Kidney (tissue), 13 donors: ENCODE measurements at regions not wholly inside any gene's neighbourhood (a gene's known extent, or its start where the extent isn't known, plus 50 kb on each side); places are given as distances from the start of the nearest gene placed in this dataset.
"Not testable (repeated sequence)": the region's sequence is repeated elsewhere in the genome, so short reads cannot be mapped to it uniquely, and the experiment has no call there.

Source experiments
- DNase-seq, 5 donors: peaks; one replicate each; pipeline ENCODE4 v3.0.0-alpha.2; 2013 to 2020
- FAIRE-seq: peaks from 2 replicates; lab custom pipeline; 2012; peaks lifted over from hg19 to GRCh38; lab: Jason Lieb, UNC
- H3K27ac ChIP-seq, 2 donors: one replicate each; pipeline ENCODE4 v1.7.0; 2013; ENCODE audit warnings: low read depth in 2 of 2, low read length in 2 of 2, inconsistent platforms in 1 of 2
- H3K27me3 ChIP-seq: one replicate; pipeline ENCODE4 v1.7.1; 2013; ENCODE audit warnings: low read length, inconsistent platforms; ENCODE audit not compliant: control insufficient read depth, insufficient read depth
- H3K36me3 ChIP-seq, 3 donors: one replicate each; pipeline versions ENCODE4 v1.7.0 to v1.7.1; 2013; ENCODE audit warnings: low read length in 3 of 3, control low read depth in 1 of 3, inconsistent platforms in 1 of 3; ENCODE audit not compliant: insufficient read depth in 3 of 3, control insufficient read depth in 2 of 3
- H3K4me1 ChIP-seq, 3 donors: one replicate each; pipeline versions ENCODE4 v1.7.0 to v1.7.1; 2013; ENCODE audit warnings: low read length in 3 of 3, inconsistent platforms in 1 of 3, low read depth in 1 of 3; ENCODE audit not compliant: control insufficient read depth in 2 of 3, insufficient read depth in 2 of 3
- H3K4me3 ChIP-seq, 3 donors: one replicate each; pipeline versions ENCODE4 v1.7.0 to v1.8.1; 2013; ENCODE audit warnings: low read length in 3 of 3, control low read depth in 1 of 3, inconsistent platforms in 1 of 3
- H3K9ac ChIP-seq, 3 donors: one replicate each; pipeline versions ENCODE4 v1.7.0 to v1.7.1; 2013; ENCODE audit warnings: low read length in 3 of 3, control low read depth in 1 of 3, inconsistent platforms in 1 of 3
- H3K9me3 ChIP-seq, 3 donors: one replicate each; pipeline versions ENCODE4 v1.7.0 to v1.7.1; 2013; ENCODE audit warnings: low read length in 3 of 3, control low read depth in 1 of 3, inconsistent platforms in 1 of 3; ENCODE audit not compliant: control insufficient read depth in 2 of 3, insufficient read depth in 1 of 3
- intact Hi-C: fragments of 100-400 bp; cut with DNase I; formaldehyde crosslinking; loops from one replicate; pipeline ENCODE4 v1.11.1; 2022
- TF ChIP-seq, protein P1 (sequence below): IDR thresholded peaks from 3 replicates; pipeline ENCODE4 v1.5.1; 2012; ENCODE audit warnings: mild to moderate bottlenecking, moderate library complexity, borderline replicate concordance; ENCODE audit not compliant: insufficient read depth; ENCODE audit errors: extremely low read depth
- donor health status: control.
- donor health status: control.
- donor health status: control.
- donor health status: control.
- donor health status: control.
- donor health status: DM: yes; HTN: yes; CAD: no.
- donor health status: Normal renal cell carcinoma (clear cell type).

DNA sequence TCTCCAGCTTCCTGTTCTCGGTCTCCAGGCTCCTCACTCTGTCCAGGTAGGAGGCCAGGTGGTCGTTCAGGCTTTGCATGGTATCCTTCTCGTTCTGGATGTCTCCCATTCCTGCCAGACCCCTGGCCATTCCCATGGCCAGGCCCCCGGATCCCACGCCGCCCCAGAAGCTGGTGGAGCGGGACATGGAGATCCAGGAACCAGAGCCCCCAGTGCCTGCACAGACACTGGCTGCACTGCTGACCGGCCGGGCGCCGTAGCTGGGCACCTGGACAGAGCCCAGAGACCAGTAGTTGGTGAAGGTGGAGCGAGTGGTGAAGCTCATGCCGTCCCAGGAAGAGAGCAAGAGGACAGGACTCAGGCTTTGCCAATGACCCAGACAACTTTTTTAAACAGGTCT lies 129.1 kb upstream of the WDR75 start:
- TF ChIP-seq, protein P1, sequence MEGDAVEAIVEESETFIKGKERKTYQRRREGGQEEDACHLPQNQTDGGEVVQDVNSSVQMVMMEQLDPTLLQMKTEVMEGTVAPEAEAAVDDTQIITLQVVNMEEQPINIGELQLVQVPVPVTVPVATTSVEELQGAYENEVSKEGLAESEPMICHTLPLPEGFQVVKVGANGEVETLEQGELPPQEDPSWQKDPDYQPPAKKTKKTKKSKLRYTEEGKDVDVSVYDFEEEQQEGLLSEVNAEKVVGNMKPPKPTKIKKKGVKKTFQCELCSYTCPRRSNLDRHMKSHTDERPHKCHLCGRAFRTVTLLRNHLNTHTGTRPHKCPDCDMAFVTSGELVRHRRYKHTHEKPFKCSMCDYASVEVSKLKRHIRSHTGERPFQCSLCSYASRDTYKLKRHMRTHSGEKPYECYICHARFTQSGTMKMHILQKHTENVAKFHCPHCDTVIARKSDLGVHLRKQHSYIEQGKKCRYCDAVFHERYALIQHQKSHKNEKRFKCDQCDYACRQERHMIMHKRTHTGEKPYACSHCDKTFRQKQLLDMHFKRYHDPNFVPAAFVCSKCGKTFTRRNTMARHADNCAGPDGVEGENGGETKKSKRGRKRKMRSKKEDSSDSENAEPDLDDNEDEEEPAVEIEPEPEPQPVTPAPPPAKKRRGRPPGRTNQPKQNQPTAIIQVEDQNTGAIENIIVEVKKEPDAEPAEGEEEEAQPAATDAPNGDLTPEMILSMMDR, result no peak
- Histone ChIP-seq H3K4me3 (no peak overlapping the region), H3K36me3 (no peaks in the 10 kb centered on the region), H3K27ac (no peak overlapping the region), H3K9me3 (no peaks in the 10 kb centered on the region), H3K4me1 (no peaks in the 10 kb centered on the region), H3K27me3 (no peaks in the 10 kb centered on the region), H3K9ac (no peak overlapping the region)
- intact Hi-C loops, result no loop called here
- no peak for DNase-seq
- FAIRE-seq, result no peak

DNA sequence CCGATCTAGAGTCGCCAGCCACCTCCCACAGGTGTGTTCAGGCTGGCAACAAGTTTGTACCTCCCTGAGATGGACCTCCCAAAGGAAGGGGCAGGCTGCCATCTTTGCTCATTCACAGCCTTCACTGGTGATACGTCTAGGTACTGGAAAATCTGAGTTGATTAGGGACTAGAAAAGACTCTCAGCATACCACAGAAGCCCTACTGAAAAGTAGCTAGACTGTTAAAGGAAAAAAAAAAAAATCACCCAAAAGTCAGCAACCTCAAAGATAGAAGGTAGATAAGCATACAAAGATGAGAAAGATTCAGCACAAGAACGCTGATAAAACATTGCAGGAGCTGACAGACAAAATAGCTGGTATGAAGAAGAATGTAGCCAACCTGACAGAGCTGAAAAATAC lies 128.6 kb upstream of the WDR75 start:
- no peak overlapping the region for H3K9ac ChIP-seq
- no peaks in the 10 kb centered on the region for H3K9me3 ChIP-seq
- no peak overlapping the region for H3K27ac ChIP-seq
- DNase-seq, result no peak
- no peak overlapping the region for H3K4me3 ChIP-seq
- H3K27me3 ChIP-seq, result no peaks in the 10 kb centered on the region
- FAIRE-seq, result no peak
- intact Hi-C loops, result no loop called here
- no peaks in the 10 kb centered on the region for H3K4me1 ChIP-seq
- H3K36me3 ChIP-seq, result no peaks in the 10 kb centered on the region
- TF ChIP-seq, protein P1, result no peak

DNA sequence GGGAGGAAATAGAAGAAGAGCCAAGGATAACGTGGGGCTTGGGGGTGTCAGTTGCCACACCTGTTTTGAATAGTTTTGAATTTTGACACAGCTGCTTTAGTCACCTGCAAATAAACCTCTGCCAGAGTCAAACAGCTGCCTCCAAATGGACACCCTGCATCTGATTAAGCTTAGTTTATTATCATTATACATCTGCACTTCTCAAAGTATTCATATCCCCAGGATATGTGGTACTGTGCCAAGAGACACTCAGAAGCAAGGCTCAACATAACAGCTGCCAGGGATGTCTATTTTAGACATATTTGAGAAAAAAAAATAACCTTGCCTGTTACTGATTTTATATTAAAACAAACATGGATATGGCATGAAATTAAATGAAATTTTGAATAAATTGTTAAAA lies 122.5 kb upstream of the WDR75 start:
- DNase-seq (no peak), FAIRE-seq (no peak)
- Histone ChIP-seq H3K4me1 (no peaks in the 10 kb centered on the region), H3K27me3 (no peaks in the 10 kb centered on the region), H3K27ac (no peak overlapping the region), H3K9ac (no peak overlapping the region), H3K36me3 (no peaks in the 10 kb centered on the region), H3K4me3 (no peak overlapping the region), H3K9me3 (no peaks in the 10 kb centered on the region)
- intact Hi-C loops, result no loop called here
- TF ChIP-seq, protein P1, result no peak

DNA sequence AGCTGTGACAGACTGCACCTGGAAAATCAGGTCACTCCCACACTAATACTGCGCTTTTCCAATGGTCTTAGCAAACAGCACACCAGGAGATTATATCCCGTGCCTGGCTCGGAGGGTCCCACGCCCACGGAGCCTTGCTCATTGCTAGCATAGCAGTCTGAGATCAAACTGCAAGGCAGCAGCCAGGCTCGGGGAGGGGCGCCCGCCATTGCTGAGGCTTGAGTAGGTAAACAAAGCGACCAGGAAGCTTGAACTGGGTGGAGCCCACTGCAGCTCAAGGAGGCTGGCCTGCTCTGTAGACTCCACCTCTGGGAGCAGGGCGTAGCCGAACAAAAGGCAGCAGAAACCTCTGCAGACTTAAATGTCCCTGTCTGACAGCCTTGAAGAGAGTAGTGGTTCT lies 121.8 kb upstream of the WDR75 start:
- H3K36me3 ChIP-seq, H3K4me3 ChIP-seq, intact Hi-C loops, H3K27me3 ChIP-seq, H3K27ac ChIP-seq, H3K4me1 ChIP-seq, H3K9ac ChIP-seq, FAIRE-seq, H3K9me3 ChIP-seq: not testable (repeated sequence)
- DNase-seq, result peak in 1 of 5 donors; percentile 53
